ENCODE measurements at regions not wholly inside any gene's neighbourhood (a gene's known extent, or its start where the extent isn't known, plus 50 kb on each side); places are given as distances from the start of the nearest gene placed in this dataset.
A peak's percentile ranks its signal among the peaks of the same experiment; 100 is the strongest.

GRCh38 chr4:59161249-59161648, 2038.9 kb upstream of the ADGRL3 start:
- no peak for TF ChIP-seq EZH2phosphoT487 (IDR thresholded peaks at IDR 0.05; ENCODE audit: borderline replicate concordance)
- TF ChIP-seq, protein P1, sequence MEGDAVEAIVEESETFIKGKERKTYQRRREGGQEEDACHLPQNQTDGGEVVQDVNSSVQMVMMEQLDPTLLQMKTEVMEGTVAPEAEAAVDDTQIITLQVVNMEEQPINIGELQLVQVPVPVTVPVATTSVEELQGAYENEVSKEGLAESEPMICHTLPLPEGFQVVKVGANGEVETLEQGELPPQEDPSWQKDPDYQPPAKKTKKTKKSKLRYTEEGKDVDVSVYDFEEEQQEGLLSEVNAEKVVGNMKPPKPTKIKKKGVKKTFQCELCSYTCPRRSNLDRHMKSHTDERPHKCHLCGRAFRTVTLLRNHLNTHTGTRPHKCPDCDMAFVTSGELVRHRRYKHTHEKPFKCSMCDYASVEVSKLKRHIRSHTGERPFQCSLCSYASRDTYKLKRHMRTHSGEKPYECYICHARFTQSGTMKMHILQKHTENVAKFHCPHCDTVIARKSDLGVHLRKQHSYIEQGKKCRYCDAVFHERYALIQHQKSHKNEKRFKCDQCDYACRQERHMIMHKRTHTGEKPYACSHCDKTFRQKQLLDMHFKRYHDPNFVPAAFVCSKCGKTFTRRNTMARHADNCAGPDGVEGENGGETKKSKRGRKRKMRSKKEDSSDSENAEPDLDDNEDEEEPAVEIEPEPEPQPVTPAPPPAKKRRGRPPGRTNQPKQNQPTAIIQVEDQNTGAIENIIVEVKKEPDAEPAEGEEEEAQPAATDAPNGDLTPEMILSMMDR (conservative IDR thresholded peaks at IDR 0.05; ENCODE audit: low read length): peak; percentile 54
